HG02973 (cell line): ENCODE measurements at regions not wholly inside any gene's neighbourhood (a gene's known extent, or its start where the extent isn't known, plus 50 kb on each side); places are given as distances from the start of the nearest gene placed in this dataset.

Source experiments
- ATAC-seq: cut with Tn5 transposase; IDR thresholded peaks from one replicate; pipeline ENCODE4 v1.9.1; 2021; ENCODE audit warnings: moderate library complexity; ENCODE audit not compliant: unreplicated experiment

GRCh38 chr3:144067059-144067458 lies 95.4 kb downstream of the DIPK2A start:
- no peak for ATAC-seq

DNA sequence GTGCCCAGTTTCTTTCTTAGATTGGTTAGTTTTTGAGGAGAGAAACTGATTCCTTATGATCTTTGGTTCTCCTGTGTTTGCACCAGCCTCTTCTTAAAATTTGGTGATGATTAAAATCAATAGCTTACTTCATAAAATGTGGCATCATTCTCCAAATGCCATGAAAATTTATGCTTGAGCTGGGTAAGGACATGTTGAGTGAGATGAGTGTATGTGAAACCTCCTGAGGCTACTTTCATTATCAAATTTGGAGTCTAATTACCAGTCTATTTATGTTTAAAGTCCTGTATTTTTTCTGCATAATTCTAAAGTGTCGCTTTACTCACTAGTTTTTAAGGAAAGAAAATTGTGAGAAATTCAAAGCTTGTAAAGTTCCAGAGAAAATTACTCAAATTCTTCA lies 102.1 kb downstream of the DIPK2A start:
- ATAC-seq = no peak

- no peak for ATAC-seq
Observed at GRCh38 chr3:144079634-144080033, 108.0 kb downstream of the DIPK2A start.

DNA sequence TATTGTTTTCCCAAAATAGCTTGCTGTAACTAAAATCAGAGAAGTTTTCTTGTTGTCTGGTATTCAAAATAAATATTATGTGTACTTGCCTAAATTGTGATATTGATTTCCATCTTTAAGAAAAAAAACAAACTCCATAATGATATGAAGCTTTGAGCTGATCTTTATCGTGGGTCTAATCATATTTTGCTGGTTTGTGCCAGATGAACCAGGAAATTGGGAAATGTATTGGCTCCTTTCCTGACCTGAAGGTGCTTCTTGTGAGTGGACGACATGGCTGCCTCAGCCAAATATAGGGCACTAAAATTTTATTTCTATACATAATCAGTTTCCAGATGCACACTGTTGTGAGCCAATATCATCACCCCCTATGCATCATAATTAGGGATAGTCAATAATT lies 113.3 kb downstream of the DIPK2A start:
- no peak for ATAC-seq

- ATAC-seq = no peak
Observed at GRCh38 chr3:144085964-144086363, 114.3 kb downstream of the DIPK2A start.

DNA sequence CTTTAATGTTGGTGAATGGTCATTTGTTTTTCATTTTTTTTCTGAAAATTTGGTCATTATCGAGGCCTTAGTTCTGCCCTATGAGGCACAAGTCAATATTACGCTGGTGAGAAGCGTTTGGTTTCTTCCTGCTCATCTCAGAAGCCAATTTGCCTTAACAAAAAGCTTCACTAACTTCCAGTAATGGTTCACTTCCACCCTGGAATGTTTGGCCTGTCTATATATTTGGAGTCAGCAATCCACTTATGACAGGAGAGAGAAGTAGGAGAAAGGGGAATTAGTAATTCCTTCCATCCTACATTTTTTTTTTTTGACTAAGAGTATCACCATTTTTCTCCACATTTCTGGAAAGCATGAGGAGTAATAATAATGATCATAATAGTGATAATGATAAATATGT lies 124.4 kb downstream of the DIPK2A start:
- no peak for ATAC-seq

- no peak for ATAC-seq
Observed at GRCh38 chr3:144097163-144097562, 125.5 kb downstream of the DIPK2A start.

GRCh38 chr3:144098691-144099090 lies 127.1 kb downstream of the DIPK2A start:
- no peak for ATAC-seq

DNA sequence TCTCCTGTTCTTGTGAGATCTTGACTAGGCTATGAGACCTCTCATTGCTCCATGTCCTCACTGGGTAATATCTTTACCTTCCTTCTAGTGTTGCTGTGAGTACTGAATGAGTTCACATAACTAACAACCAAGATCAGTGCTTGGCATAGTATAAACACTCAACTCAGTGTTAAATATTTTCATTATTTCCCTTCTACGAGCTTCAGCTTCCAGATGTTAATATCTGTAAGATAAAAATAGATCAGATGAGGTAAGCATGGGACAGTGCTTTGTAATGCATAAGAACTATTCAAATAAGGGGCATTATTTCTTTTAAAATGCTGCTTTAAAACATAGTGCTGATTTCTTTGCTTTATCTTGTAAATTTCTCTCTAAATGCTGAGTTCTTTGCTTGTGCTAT lies 130.8 kb downstream of the DIPK2A start:
- ATAC-seq = no peak

GRCh38 chr3:144104186-144104585 lies 132.6 kb downstream of the DIPK2A start:
- no peak for ATAC-seq

DNA sequence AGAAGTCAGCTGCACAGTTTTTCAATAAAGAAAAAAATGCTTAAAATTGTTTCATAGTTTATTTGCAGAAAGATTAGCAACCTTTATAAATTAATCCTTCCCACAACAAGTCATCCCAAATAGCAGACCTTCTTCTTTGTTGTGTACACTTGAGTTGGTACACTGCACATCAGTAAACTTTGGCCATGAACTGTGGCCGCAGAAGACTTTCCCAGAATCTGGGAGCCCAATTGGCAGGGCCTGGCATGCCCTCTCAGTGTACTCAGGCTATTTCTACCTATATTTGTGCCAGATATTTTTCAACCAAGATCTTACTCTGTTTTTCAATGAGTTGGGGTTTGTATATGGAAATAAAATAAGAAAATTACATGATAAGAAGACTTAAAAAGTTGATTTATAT lies 133.1 kb downstream of the DIPK2A start:
- no peak for ATAC-seq

DNA sequence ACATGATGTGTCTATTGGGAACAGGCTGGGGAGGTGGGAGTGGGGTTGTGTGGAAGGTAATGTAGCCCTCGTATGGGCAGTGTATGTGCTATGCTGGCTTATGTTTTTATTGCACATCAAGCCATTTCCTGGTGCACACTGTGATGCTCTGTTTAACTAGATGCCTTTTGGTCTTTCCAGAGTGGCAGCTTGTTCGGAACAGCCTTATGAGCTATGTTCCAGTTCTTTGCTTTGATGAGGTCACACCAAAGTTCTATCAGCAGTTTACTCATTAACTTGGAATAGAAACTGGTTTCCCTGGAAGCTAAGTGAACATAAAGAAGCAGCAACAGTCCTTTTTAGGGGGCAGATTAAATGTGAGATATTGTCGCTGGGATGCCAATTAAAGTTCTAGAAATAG lies 133.9 kb downstream of the DIPK2A start:
- no peak for ATAC-seq

GRCh38 chr3:144106970-144107369 lies 135.3 kb downstream of the DIPK2A start:
- ATAC-seq = no peak

DNA sequence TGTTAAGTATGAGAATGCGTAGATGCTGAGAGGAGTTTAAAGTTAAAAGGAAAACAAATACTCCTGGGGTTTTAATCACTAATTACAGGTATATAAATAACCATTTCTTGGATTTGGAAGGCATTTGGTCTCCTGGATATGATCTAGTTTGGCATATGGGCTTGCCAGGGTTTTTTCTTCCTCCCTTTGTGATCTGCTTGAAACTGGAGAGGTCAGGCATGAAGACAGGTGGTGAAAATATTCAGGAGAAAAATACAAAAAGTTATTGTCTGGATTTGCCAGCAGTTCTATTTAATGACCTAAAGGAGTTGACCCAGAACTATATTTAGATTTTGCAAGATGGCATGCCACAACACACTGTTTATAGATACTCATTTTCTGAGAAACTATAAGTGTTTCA lies 136.3 kb downstream of the DIPK2A start:
- ATAC-seq = no peak

DNA sequence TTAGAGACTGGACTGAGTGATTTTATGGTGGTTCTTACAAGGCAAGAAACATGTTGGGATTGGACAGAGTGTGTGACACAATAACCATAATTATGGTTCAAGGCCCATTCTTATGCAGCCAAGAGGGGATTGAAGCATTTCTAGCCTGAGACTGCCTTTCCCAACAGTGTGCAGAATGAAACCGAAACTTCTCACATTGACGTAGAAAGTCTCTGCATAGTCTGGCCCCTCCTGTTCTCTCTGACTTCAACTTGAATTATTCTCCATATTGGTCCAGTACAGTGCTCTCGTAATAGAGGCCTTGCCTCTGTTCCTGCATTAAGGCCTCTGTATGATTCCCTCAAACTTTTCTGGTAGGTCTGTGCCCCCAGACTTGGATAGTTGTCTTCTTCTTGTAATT lies 138.3 kb downstream of the DIPK2A start:
- ATAC-seq = peak; percentile 97

GRCh38 chr3:144112036-144112435 lies 140.4 kb downstream of the DIPK2A start:
- ATAC-seq = no peak

DNA sequence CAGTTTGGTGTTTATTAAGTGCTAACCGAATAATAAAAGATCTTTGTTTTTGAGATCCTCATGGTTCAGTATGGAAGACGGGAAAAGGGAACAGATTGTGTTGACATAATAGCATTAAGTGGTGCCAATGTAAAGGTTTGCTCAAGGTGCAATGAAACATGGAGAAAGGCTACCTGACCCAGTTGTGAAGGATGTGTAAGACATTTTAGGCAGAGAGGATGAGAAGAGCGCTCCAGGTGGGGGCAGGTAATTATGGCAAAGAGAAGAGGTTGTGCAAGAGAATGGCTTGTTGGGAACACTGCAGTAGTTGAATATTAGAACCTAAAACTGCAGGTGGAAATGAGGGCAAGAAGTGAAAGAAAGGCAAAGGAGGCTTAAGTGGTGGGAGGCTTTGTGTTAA lies 140.8 kb downstream of the DIPK2A start:
- no peak for ATAC-seq

GRCh38 chr3:144114767-144115166 lies 143.1 kb downstream of the DIPK2A start:
- ATAC-seq = no peak

DNA sequence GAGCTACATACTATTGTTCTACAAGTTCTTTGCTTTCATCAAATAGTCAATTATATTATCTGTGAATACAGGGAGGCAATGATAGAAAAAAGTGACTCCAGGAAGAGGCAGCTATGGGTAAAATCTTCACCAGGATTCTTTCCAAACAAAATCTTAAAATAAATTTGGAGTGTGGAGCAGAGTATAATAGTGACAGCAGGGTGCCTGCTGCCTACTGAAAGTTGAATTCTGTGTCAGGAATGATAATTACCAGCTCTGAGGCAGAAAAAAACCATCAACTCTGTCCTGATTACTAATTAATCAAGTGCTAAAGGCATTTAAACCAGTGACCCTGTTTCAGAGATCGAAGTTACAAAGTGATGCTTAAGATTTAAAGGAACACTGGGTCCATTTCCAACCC lies 148.0 kb downstream of the DIPK2A start:
- no peak for ATAC-seq

- ATAC-seq = no peak
Observed at GRCh38 chr3:144121661-144122060, 150.0 kb downstream of the DIPK2A start.

DNA sequence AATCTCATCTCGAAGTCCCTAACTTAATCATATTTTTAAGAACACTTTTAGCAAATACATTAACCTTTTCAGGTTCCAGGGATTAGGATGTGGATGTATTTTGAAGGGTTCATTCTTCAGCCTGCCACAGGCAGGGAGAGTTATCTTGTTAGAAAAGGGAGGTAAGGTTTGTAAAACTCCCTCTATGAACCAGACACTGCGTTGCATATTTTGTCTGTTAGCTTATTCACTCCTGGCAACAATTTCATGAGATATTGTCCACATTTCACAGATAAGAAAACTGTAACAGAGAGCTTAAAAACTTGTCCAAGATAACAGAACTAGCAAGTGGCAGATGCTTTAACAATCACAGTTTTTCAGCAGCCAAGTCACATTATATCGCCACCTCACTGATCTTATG lies 155.4 kb downstream of the DIPK2A start:
- no peak for ATAC-seq

- peak; percentile 9 for ATAC-seq
Observed at GRCh38 chr3:144127700-144128099, 156.1 kb downstream of the DIPK2A start.

DNA sequence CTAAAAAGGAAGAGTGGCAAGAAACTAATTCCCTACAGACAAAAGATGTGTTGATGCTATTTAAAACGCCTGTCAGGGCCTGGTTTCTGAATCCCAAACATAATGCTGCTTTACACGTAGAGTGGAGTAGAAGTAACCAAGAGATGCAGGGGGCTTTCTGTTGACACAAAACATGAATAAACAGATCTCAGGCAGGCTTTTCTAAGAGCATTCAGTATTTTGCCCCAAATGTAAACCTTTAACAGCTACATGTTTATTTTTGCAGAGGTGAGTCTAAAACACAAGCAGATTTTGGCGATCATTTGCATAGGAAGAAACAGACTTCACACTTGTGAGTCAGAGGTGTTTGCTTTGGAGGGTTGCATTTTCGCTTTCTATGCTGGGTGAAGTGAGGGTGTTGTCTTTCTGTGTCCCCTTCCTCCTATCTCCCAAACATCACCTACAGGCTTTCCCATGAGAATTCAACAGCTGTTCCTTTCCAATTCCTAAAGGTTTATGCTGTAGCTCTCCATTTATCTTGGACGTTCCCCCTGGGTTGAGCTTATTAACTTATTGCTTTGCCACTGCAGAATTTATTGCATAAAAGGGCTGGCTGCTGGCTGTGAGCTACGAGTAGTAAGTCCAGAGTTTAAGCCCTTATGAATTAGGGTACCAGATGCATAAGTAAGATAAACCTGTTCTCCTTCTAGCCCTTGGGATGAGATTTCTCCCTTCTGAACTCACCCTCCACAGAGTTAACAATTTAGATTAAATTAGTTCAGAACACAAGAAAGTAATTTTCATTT lies 156.7 kb downstream of the DIPK2A start:
- ATAC-seq = peak; percentile 99
